Stimulated activated naive CD8-positive, alpha-beta T cell treated with anti-CD3 and anti-CD28 coated beads, Interleukin-15, Interleukin-2, amounts not matched to agents 100 ng/mL and 50 ng/mL, for 24 hours (primary cell): ENCODE measurements at regions not wholly inside any gene's neighbourhood (a gene's known extent, or its start where the extent isn't known, plus 50 kb on each side); places are given as distances from the start of the nearest gene placed in this dataset.
"Not testable (repeated sequence)": the region's sequence is repeated elsewhere in the genome, so short reads cannot be mapped to it uniquely, and the experiment has no call there.

Experiments
- H3K27ac Mint-ChIP-seq: one replicate; pipeline ENCODE4 v1.8.0; 2021; ENCODE audit warnings: mild to moderate bottlenecking, mixed read lengths
- H3K27me3 Mint-ChIP-seq: one replicate; pipeline ENCODE4 v1.8.0; 2021; ENCODE audit warnings: mixed read lengths
- H3K36me3 Mint-ChIP-seq: one replicate; pipeline ENCODE4 v1.8.0; 2021; ENCODE audit warnings: low read depth, mixed read lengths
- H3K4me1 Mint-ChIP-seq: one replicate; pipeline ENCODE4 v1.8.0; 2021; ENCODE audit warnings: low read depth, mixed read lengths
- H3K4me3 Mint-ChIP-seq: one replicate; pipeline ENCODE4 v1.8.0; 2021; ENCODE audit warnings: mild to moderate bottlenecking, mixed read lengths
- H3K9me3 Mint-ChIP-seq: one replicate; pipeline ENCODE4 v1.8.0; 2021; ENCODE audit warnings: mixed read lengths

DNA sequence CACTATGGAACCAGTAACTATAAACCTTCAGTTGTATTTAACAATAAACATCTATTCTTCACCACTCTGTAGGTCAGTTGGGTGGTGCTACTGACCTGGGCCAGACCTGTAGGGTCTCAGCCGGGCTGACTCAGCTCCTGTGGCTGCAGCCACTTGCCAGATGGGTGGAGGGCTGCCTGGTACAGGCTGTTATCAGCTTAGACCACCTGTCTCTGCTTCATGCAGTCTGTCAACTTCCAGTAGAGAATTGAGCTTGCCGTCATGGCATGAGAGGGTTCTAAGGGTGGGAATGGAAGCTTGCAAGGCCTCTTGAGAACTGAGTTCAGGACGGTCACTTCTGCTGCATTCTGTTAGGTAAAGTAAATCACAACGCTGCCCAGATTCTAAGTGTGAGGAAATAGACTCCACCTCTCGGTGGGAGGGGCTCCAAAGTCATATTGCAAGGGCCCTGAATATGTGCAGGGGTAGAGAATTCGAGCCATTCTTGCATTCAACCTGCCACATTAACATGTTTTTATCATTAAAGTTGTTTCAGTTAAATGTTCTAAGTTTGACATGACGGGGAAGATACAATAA lies 81.5 kb upstream of the PABPC3 start:
- H3K27ac Mint-ChIP-seq, H3K4me1 Mint-ChIP-seq, H3K36me3 Mint-ChIP-seq, H3K9me3 Mint-ChIP-seq, H3K4me3 Mint-ChIP-seq: not testable (repeated sequence)
- H3K27me3 Mint-ChIP-seq = peaks cover 45% of the 10 kb centered on the region

DNA sequence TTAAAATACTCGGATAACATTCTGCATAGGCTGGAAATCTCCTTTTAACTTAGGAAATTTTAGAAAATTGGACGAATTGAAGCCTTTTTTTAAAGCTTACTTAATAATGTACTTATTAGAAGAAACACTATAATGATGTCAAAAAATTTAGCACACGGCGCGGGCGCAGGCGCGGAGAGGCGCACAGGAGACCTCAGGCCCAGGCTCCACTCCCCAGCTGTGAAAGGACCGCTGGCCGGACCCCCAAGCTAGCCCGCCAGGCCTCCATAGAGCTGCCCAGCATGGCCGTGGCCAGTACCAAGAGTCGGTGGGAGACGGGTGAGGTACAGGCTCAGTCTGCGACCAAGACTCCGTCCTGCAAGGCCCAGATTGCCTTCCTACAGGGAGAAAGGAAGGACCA lies 78.8 kb upstream of the PABPC3 start:
- H3K4me3 Mint-ChIP-seq, H3K4me1 Mint-ChIP-seq: not testable (repeated sequence)

DNA sequence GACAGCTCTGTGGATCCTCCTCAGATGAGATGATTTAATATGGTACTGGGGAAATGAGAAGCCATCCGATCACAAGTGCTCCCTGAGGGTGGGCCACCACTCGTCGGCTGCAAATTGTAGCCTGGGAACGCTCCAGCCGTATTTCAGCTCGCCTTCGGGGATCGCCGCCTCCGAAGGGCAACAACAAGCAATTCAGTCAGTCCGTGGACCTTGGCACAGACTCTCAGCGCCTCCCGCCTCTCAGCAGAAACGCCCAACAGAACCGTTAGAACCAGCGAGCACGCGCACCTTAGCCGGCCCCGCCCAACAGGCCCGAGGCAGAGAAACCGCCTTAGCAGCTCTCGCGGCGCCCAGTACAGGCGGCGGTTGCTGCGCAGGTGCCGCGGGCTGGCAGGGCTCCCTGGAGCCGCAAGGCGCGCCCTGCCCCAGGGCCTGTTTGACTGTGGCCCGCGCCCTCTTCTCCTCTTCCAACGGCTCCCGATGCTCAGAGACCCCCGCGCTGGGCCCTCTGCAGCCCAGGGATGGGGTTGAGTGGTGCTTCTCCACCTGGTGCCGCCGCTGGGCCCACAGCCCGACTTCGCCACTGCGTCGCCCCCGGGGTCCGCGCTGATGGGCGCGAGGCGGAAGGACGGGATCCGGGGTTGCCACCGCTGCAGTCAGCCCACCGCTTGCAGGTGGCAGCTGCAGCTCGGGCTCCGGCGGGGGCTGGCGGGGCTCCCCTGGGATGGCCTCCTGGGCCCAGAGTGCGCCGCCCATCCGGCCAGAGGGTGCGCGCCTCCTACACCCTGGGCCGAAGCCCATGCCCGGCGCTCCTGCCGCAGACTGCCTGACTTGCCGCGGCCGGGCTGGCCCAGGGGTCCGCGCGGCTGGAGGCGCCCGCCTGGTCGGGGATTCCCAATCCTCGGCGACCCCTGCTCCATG lies 77.9 kb upstream of the PABPC3 start:
- Mint-ChIP-seq H3K4me3 (peak overlapping the region; percentile 70), H3K27me3 (peaks cover 49% of the 10 kb centered on the region)
- not testable (repeated sequence) for H3K4me1 Mint-ChIP-seq, H3K27ac Mint-ChIP-seq, H3K9me3 Mint-ChIP-seq, H3K36me3 Mint-ChIP-seq

More for the DNA sequence above, 78.8 kb upstream of the PABPC3 start:
- H3K27me3 Mint-ChIP-seq = peaks cover 51% of the 10 kb centered on the region
- not testable (repeated sequence) for H3K27ac Mint-ChIP-seq, H3K36me3 Mint-ChIP-seq, H3K9me3 Mint-ChIP-seq

DNA sequence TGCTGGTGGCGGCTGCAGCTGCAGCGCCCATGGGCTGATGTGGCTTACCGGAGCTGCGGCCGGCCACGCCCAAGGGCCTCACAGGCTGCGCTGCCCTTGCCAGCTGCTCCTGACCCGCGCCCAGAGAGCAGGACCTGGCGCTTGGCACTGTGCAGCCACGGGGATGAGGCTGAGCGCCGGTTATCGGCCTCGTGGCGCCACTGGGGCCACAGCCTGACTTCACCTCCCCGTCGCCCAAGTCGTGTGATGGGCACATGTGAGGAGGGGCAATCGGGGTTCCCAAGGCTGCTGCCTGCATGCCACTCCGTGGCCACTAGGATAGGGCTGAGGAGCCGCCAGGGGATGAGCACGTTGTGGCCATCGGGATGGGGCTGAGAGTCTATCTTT lies 77.2 kb upstream of the PABPC3 start:
- no peak overlapping the region for H3K4me3 Mint-ChIP-seq

DNA sequence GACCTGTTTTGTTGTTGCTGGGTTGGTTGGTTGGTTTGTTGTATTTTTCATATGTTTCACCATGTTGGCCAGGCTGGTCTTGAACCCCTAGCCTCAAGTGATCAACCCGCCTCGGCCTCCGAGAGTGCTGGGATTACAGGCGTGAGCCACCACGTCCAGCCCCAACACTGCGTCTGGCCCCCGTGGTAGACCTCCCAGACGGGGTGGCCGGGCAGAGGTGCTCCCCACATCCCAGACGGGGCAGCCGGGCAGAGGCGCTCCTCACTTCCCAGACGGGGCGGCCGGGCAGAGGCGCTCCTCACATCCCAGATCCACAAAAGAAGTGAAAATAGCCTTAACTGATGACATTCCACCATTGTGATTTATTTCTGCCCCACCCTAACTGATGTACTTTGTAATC lies 76.2 kb upstream of the PABPC3 start:
- H3K4me3 Mint-ChIP-seq, H3K36me3 Mint-ChIP-seq, H3K9me3 Mint-ChIP-seq, H3K27ac Mint-ChIP-seq, H3K4me1 Mint-ChIP-seq: not testable (repeated sequence)
- peaks cover 53% of the 10 kb centered on the region for H3K27me3 Mint-ChIP-seq

More for the DNA sequence above, 77.2 kb upstream of the PABPC3 start:
- no peaks in the 10 kb centered on the region for H3K9me3 Mint-ChIP-seq
- no peak overlapping the region for H3K27ac Mint-ChIP-seq
- peaks cover 48% of the 10 kb centered on the region for H3K27me3 Mint-ChIP-seq
- H3K4me1 Mint-ChIP-seq = peaks cover 8% of the 10 kb centered on the region
- no peaks in the 10 kb centered on the region for H3K36me3 Mint-ChIP-seq

DNA sequence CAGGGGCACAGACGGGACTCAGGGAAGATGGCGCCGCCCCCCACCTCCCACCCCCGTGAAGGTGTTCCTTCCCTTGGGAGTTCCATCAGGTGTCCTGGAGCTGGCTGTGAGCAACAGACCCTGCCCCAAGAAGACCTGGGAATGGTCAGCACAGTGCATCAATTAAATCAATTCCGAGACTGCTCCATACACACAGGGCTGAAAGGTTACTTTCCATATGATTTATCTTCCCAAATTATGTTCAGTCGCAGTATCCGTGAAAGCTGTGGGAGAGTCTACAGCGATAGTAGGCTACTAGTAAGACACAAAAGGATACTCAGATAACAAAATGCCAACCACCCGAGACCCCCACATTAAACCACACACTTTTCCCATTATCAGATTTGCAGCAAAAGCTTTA lies 71.8 kb upstream of the PABPC3 start:
- Mint-ChIP-seq H3K4me1 (no peaks in the 10 kb centered on the region), H3K27me3 (peaks cover 59% of the 10 kb centered on the region), H3K36me3 (no peaks in the 10 kb centered on the region), H3K4me3 (no peak overlapping the region), H3K9me3 (no peaks in the 10 kb centered on the region), H3K27ac (no peak overlapping the region)

DNA sequence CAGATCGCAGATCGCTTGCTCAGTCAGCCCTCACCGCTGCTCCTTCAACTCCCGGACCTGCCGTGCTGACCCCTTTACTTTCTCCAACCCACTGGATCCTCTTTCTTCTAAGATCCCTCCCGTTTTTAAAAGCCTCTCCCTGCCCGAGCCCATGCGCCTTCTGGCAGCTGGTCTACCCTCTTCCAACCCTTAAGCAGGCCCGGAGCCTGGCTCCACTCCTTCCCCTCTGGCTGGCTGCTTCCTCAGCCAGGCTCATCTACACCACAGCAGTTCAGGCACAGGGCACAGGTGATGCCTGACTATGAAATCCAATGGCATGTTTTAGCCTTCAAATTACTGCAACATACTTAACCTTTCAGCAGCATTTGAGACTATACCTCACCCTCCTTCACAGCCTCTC lies 63.8 kb upstream of the PABPC3 start:
- Mint-ChIP-seq H3K27ac (no peak overlapping the region), H3K9me3 (no peaks in the 10 kb centered on the region), H3K4me1 (no peaks in the 10 kb centered on the region), H3K36me3 (no peaks in the 10 kb centered on the region), H3K27me3 (peaks cover 45% of the 10 kb centered on the region), H3K4me3 (no peak overlapping the region)

DNA sequence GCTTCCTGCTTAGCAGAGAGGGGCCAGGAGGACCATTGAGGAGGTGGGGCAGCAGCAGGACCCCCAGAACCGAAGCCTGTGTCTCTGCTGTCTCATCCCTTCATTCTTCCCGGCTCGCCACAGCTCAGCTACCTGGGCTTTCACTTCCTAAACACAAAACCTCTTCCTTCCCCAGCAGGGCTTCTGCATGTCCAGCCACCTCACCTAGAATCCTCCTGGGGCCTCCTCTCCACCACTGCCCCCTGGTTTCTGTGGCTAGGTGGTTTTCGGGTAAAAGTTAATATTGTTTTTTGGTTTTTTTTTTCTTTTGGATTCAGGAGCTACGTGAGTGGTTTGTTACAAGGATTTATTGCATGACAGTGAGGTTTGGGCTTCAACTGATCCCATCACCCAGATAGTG lies 61.8 kb upstream of the PABPC3 start:
- Mint-ChIP-seq H3K27ac (no peak overlapping the region), H3K4me3 (no peak overlapping the region), H3K27me3 (peaks cover 42% of the 10 kb centered on the region), H3K36me3 (no peaks in the 10 kb centered on the region), H3K9me3 (no peaks in the 10 kb centered on the region), H3K4me1 (no peaks in the 10 kb centered on the region)

DNA sequence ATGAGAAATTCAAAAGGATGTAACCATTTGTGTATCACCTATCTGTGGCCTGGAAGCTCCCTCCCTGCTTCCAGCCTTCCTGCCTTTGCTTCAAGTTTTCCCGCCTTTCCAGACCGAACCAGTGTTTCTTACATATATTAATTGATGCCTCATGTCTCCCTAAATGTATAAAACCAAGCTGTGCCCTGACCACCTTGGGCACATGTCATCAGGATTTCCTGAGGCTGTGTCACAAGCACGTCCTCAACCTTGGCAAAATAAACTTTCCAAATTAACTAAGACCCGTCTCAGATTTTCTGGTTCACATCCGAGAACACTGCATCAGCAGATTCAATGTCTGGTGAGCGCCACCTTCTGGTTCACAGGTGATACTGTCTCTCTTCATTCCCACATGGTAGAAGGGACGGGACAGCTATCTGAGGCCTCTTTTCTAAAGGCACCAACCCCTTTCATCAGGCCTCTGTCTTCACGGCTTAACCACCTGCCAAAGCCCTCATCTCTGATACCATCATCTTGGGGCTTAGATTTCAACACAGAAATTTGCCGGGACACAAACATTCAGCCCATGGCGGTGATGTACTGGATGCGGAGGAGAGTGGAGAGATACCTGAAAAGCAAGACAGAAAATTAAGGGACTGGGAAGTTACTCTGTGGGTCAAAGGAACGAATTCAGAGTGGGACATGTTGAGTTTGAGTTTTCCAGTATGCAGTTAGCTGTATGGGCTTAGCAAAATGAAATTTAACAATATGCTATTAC lies 58.7 kb upstream of the PABPC3 start:
- Mint-ChIP-seq H3K27ac (no peak overlapping the region), H3K36me3 (no peaks in the 10 kb centered on the region), H3K9me3 (no peaks in the 10 kb centered on the region), H3K27me3 (peaks cover 38% of the 10 kb centered on the region), H3K4me1 (no peaks in the 10 kb centered on the region), H3K4me3 (no peak overlapping the region)

DNA sequence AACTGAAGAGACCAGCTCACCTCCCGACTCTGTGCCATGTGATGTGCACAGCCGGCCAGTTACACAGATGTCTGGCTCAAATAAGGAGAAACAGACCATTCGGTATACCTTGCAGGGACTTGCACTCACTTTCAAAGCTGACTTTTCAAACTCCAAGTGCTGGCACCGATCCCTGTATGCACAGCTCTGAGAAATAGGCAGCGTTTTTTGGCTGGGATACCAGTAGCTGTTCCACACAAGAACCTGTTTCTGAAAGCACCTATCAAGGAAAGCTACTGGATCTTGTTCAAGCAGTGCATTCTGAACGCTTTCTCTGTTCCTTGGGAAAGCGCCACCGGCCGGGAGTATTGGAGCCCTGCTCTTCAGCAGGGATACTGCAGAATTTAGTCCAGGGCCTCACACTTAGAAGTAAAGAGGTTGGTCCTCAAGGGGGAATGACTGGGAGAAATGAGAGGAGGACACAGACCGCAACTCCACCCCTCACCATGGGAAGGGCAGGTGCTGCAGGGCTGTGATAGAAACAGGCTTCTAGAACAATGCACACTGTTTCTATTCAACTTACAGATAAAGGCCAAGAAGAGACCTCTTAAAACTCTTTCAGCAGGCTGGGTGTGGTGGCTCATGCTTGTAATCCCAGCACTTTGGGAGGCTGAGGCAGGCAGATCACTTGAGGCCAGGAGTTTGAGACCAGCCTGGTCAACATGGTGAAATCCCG lies 53.6 kb upstream of the PABPC3 start:
- no peak overlapping the region for H3K4me3 Mint-ChIP-seq
- H3K27me3 Mint-ChIP-seq = peaks cover 56% of the 10 kb centered on the region
- H3K4me1 Mint-ChIP-seq = no peaks in the 10 kb centered on the region
- no peaks in the 10 kb centered on the region for H3K9me3 Mint-ChIP-seq
- no peaks in the 10 kb centered on the region for H3K36me3 Mint-ChIP-seq
- H3K27ac Mint-ChIP-seq = no peak overlapping the region

DNA sequence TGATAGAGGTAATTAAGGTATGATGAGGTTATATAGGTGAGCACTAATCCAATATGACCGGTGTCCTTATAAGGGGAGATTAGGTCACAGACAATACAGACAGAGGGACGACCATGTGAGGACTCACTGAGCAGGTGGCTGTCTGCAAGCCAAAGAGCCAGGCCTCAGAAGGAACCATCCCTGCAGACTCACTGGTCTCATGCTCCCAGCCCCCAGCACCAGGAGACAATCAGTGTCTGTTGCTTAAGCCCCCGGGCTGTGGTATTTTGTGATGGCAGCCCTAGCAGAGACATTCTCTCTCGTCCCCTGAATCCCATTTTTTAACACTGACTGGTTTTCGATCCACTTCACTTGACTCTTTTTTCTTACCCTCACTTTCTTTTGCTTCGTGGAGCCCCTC lies 51.9 kb upstream of the PABPC3 start:
- H3K27ac Mint-ChIP-seq = no peak overlapping the region
- no peaks in the 10 kb centered on the region for H3K9me3 Mint-ChIP-seq
- no peaks in the 10 kb centered on the region for H3K36me3 Mint-ChIP-seq
- H3K4me3 Mint-ChIP-seq = no peak overlapping the region
- H3K27me3 Mint-ChIP-seq = peaks cover 67% of the 10 kb centered on the region
- H3K4me1 Mint-ChIP-seq = no peaks in the 10 kb centered on the region
